OCI-M2 (cell line): ENCODE measurements at regions not wholly inside any gene's neighbourhood (a gene's known extent, or its start where the extent isn't known, plus 50 kb on each side); places are given as distances from the start of the nearest gene placed in this dataset.

Experiments
- DNase-seq: peaks from one replicate; lab custom pipeline; 2025; ENCODE audit not compliant: unreplicated experiment; lab: John Stamatoyannopoulos, UW

GRCh38 chr11:95692526-95693260, 96.9 kb downstream of the FAM76B start:
- no peak for DNase-seq

GRCh38 chr11:95690100-95690499, 99.5 kb downstream of the FAM76B start:
- DNase-seq, result no peak

- no peak for DNase-seq
Observed at GRCh38 chr11:95688501-95689222, 100.9 kb downstream of the FAM76B start.

GRCh38 chr11:95688015-95688414, 101.6 kb downstream of the FAM76B start:
- no peak for DNase-seq

- DNase-seq, result no peak
Observed at GRCh38 chr11:95686265-95686664, 103.3 kb downstream of the FAM76B start.

- no peak for DNase-seq
Observed at GRCh38 chr11:95684701-95685100, 104.9 kb downstream of the FAM76B start.

- DNase-seq, result no peak
Observed at GRCh38 chr11:95684170-95684569, 105.4 kb downstream of the FAM76B start.

GRCh38 chr11:95682552-95682951, 107.0 kb downstream of the FAM76B start:
- no peak for DNase-seq

- no peak for DNase-seq
Observed at GRCh38 chr11:95680169-95680929, 109.2 kb downstream of the FAM76B start.

- no peak for DNase-seq
Observed at GRCh38 chr11:95678988-95679387, 110.6 kb downstream of the FAM76B start.

GRCh38 chr11:95676308-95676707, 113.3 kb downstream of the FAM76B start:
- no peak for DNase-seq

- no peak for DNase-seq
Observed at GRCh38 chr11:95675585-95675984, 114.0 kb downstream of the FAM76B start.

GRCh38 chr11:95674657-95675358, 114.8 kb downstream of the FAM76B start:
- DNase-seq, result no peak

GRCh38 chr11:95671768-95672167, 117.8 kb downstream of the FAM76B start:
- DNase-seq, result no peak

GRCh38 chr11:95668131-95668530, 121.5 kb downstream of the FAM76B start:
- no peak for DNase-seq

GRCh38 chr11:95661162-95661561, 128.4 kb downstream of the FAM76B start:
- DNase-seq, result no peak

- DNase-seq, result no peak
Observed at GRCh38 chr11:95660038-95660437, 129.5 kb downstream of the FAM76B start.

GRCh38 chr11:95659088-95659487, 130.5 kb downstream of the FAM76B start:
- DNase-seq, result no peak

GRCh38 chr11:95655536-95655935, 134.0 kb downstream of the FAM76B start:
- DNase-seq, result no peak

GRCh38 chr11:95653680-95654079, 135.9 kb downstream of the FAM76B start:
- DNase-seq, result no peak

- DNase-seq, result no peak
Observed at GRCh38 chr11:95653099-95653498, 136.5 kb downstream of the FAM76B start.
